Coronary artery (tissue), 2 donors: ENCODE measurements at regions not wholly inside any gene's neighbourhood (a gene's known extent, or its start where the extent isn't known, plus 50 kb on each side); places are given as distances from the start of the nearest gene placed in this dataset.

Experiments
- DNase-seq: peaks from one replicate; pipeline ENCODE4 v3.0.0-alpha.2; 2017; ENCODE audit warnings: low spot score
- H3K27ac ChIP-seq, 2 donors: fragments of 200-600 bp; sonication (generic); one replicate each; pipeline ENCODE4 v1.5.1; 2016 to 2019
- H3K4me3 ChIP-seq: fragments of 200-600 bp; sonication (generic); 2 replicates; pipeline ENCODE4 v1.5.1; 2016; ENCODE audit warnings: mild to moderate bottlenecking, moderate library complexity
- CTCF ChIP-seq: fragments of 200-600 bp; sonication (generic); IDR thresholded peaks from one replicate; pipeline ENCODE4 v1.5.1; 2019; ENCODE audit warnings: antibody characterized with exemption

DNA sequence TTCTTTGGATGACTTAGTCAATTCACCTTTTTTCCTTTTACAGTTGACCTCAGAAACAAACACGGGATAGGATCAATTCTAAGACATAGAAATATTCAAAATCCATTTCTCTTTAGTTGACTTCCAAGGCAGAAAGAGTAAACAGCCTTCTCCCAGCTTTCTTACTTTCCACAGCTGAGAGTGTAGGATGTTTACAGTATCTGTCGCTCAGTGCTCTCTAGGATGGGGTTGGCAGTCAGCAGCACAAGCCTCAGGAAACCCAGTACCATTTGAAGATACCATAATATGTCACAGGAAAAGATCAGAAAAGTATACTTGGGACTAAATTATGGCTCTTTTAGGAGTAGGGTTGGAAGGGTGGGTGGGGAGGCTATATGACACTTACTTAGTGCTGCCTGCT lies 88.2 kb downstream of the OGFRL1 start:
- H3K4me3 ChIP-seq: no peak overlapping the region
- no peak overlapping the region for H3K27ac ChIP-seq
- no peak for DNase-seq
- no peak for TF ChIP-seq CTCF

DNA sequence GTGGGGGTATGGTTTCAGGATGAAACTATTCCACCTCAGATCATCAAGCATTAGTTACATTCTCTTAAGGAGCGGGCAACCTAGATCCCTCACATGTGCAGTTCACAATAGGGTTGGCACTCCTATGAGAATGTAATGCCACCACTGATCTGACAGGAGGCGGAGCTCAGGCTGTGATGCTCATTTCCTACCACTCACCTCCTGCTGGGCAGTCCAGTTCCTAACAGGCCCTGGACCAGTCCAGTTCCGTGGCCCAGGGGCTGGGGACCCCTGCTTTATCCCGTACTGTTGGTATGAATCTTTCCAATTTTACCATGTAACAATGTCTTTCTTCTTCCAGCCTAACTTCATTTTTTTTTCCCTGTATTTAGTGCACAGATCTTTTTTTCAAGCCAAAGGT lies 94.9 kb downstream of the OGFRL1 start:
- no peak for DNase-seq
- Histone ChIP-seq H3K4me3 (no peak overlapping the region), H3K27ac (no peak overlapping the region)
- no peak for TF ChIP-seq CTCF

DNA sequence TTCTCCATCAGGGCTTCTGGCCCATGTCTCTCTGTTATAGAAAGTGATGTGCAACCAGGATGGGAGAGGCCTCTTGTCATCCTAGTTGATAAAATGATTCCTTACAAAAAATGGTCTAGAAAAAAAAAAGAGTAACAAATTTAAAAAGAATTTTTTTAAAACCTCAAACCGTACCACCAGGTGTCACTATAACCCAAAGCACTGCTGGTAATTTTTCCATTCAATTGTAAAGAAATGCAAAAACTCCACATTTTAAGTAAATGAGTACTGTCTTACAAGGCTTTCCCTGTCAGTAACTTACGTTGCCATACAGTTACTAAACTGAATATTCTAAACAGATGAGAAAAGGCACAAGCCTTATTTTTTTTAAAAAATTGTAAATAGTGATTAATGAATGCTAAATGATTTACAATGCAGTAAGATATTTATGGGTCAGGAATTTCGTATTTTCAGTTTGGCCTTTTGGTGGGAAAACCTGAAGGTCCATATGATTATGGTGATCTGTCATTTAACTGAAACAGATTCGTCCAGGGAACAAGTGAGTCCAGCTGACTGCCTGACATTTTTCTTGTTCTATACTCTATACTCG lies 95.4 kb downstream of the OGFRL1 start:
- DNase-seq: no peak
- peak; percentile 56 for TF ChIP-seq CTCF
- H3K27ac ChIP-seq: no peak overlapping the region
- no peak overlapping the region for H3K4me3 ChIP-seq

GRCh38 chr6:71385111-71385822 lies 96.7 kb downstream of the OGFRL1 start:
- no peak for TF ChIP-seq CTCF
- Histone ChIP-seq H3K27ac (no peak overlapping the region), H3K4me3 (no peak overlapping the region)
- no peak for DNase-seq

GRCh38 chr6:71386215-71386614 lies 97.6 kb downstream of the OGFRL1 start:
- no peak overlapping the region for H3K4me3 ChIP-seq
- no peak for DNase-seq
- H3K27ac ChIP-seq: no peak overlapping the region
- no peak for TF ChIP-seq CTCF

GRCh38 chr6:71387179-71387578 lies 98.6 kb downstream of the OGFRL1 start:
- TF ChIP-seq CTCF: no peak
- Histone ChIP-seq H3K27ac (no peak overlapping the region), H3K4me3 (no peak overlapping the region)

More at GRCh38 chr6:71387179-71387578, 98.6 kb downstream of the OGFRL1 start:
- no peak for DNase-seq
